B cell (primary cell): ENCODE measurements at regions not wholly inside any gene's neighbourhood (a gene's known extent, or its start where the extent isn't known, plus 50 kb on each side); places are given as distances from the start of the nearest gene placed in this dataset.

Source experiments
- ATAC-seq: fragments of 200-7000 bp; cut with Tn5 transposase; one replicate; pipeline ENCODE4 v1.10.0; 2021; ENCODE audit warnings: low read depth, mild to moderate bottlenecking, moderate number of reproducible peaks, moderate library complexity
- CTCF ChIA-PET: fragments of 350-600 bp; sonication (Branson Sonifier 250); formaldehyde crosslinking; loops from one replicate; lab custom pipeline; 2021; ENCODE audit warnings: antibody characterized with exemption, inconsistent platforms; lab: Charles Lee
- POLR2A ChIA-PET: fragments of 350-600 bp; sonication (Branson Sonifier 250); formaldehyde crosslinking; loops from one replicate; lab custom pipeline; 2021; ENCODE audit warnings: antibody characterized with exemption; lab: Charles Lee
- DNase-seq: peaks from one replicate; pipeline ENCODE4 v3.0.0; 2013
- H2AFZ ChIP-seq: 2 replicates; pipeline ENCODE4 v1.6.1; 2012; ENCODE audit warnings: mild to moderate bottlenecking, low read depth, low read length; ENCODE audit not compliant: insufficient read depth, poor library complexity, severe bottlenecking
- H3K27ac ChIP-seq, 2 donors: 1 replicate in 1 of 2; 2 replicates in 1 of 2; pipeline ENCODE4 v1.5.1; 2012 to 2013; ENCODE audit warnings: low read length in 2 of 2, mild to moderate bottlenecking in 2 of 2, moderate library complexity in 1 of 2
- H3K27me3 ChIP-seq, 4 experiments: fragments of 200-600 bp in 1 of 4; sonication (generic) in 1 of 4; replicated peaks in 1 of 4; 1 replicate in 2 of 4; 2 replicates in 2 of 4; pipeline versions ENCODE4 v1.6.1 to v1.7.0; 2013 to 2016; ENCODE audit warnings: low read length in 3 of 4, mild to moderate bottlenecking in 2 of 4, mixed read lengths in 1 of 4, moderate library complexity in 1 of 4; ENCODE audit not compliant: insufficient read depth in 4 of 4, control insufficient read depth in 3 of 4; ENCODE audit errors: control extremely low read depth in 1 of 4
- H3K36me3 ChIP-seq, 2 experiments: replicated peaks in 1 of 2; 1 replicate in 1 of 2; 2 replicates in 1 of 2; pipeline versions ENCODE4 v1.6.1 to v1.7.1; 2013; ENCODE audit warnings: low read length in 1 of 2; ENCODE audit not compliant: insufficient read depth in 2 of 2, control insufficient read depth in 1 of 2; ENCODE audit errors: control extremely low read depth in 1 of 2, extremely low read depth in 1 of 2
- H3K4me1 ChIP-seq, 2 donors: fragments of 200-600 bp in 1 of 2; sonication (generic) in 1 of 2; 1 replicate in 1 of 2; 2 replicates in 1 of 2; pipeline versions ENCODE4 v1.5.1 to v1.6.1; 2013 to 2017; ENCODE audit warnings: low read length in 2 of 2; ENCODE audit not compliant: control insufficient read depth in 2 of 2, insufficient read depth in 2 of 2
- H3K4me2 ChIP-seq: replicated peaks from 2 replicates; pipeline ENCODE3; 2012; ENCODE audit warnings: mild to moderate bottlenecking, low read depth, low read length; ENCODE audit not compliant: poor library complexity, severe bottlenecking
- H3K4me3 ChIP-seq, 5 experiments: fragments of 200-600 bp in 1 of 5; sonication (generic) in 1 of 5; 1 replicate in 3 of 5; 2 replicates in 2 of 5; pipeline versions ENCODE4 v1.5.1 to v1.7.0; 2011 to 2016; ENCODE audit warnings: low read length in 4 of 5, mild to moderate bottlenecking in 4 of 5, low read depth in 2 of 5, control low read depth in 1 of 5, moderate library complexity in 1 of 5; ENCODE audit not compliant: insufficient read depth in 1 of 5; ENCODE audit errors: control extremely low read depth in 1 of 5, extremely low read depth in 1 of 5
- H3K79me2 ChIP-seq: fragments of 200-600 bp; sonication (generic); one replicate; pipeline ENCODE4 v1.6.0; 2016; ENCODE audit warnings: low read length; ENCODE audit not compliant: control insufficient read depth, insufficient read depth
- H3K9ac ChIP-seq: fragments of 200-600 bp; sonication (generic); 2 replicates; pipeline ENCODE4 v1.6.1; 2017; ENCODE audit warnings: mild to moderate bottlenecking, low read length, moderate library complexity
- H3K9me3 ChIP-seq, 3 donors: one replicate each; pipeline versions ENCODE4 v1.6.1 to v1.7.1; 2013; ENCODE audit warnings: low read length in 2 of 3; ENCODE audit not compliant: control insufficient read depth in 2 of 3, insufficient read depth in 1 of 3; ENCODE audit errors: control extremely low read depth in 1 of 3
- H4K20me1 ChIP-seq: 2 replicates; pipeline ENCODE4 v1.6.0; 2012; ENCODE audit warnings: mild to moderate bottlenecking, low read length; ENCODE audit not compliant: insufficient read depth, control insufficient read depth, poor library complexity, severe bottlenecking
- H3K27ac Mint-ChIP-seq: one replicate; pipeline ENCODE4 v1.8.0; 2021; ENCODE audit warnings: mixed read lengths
- H3K27me3 Mint-ChIP-seq: one replicate; pipeline ENCODE4 v1.8.0; 2021; ENCODE audit warnings: mixed read lengths
- H3K4me1 Mint-ChIP-seq: one replicate; pipeline ENCODE4 v1.8.0; 2021; ENCODE audit warnings: mixed read lengths
- H3K4me3 Mint-ChIP-seq: one replicate; pipeline ENCODE4 v1.8.0; 2021; ENCODE audit warnings: mixed read lengths
- H3K9me3 Mint-ChIP-seq: one replicate; pipeline ENCODE4 v1.8.0; 2022; ENCODE audit warnings: mixed read lengths; ENCODE audit not compliant: insufficient read depth
- CTCF ChIP-seq: fragments of 200-600 bp; IDR thresholded peaks from one replicate; pipeline ENCODE4 v1.8.0; 2022; ENCODE audit warnings: antibody characterized with exemption, mild to moderate bottlenecking
- EZH2 ChIP-seq: IDR thresholded peaks from 2 replicates; pipeline ENCODE4 v1.6.1; 2012; ENCODE audit warnings: borderline replicate concordance, low read depth, mild to moderate bottlenecking, moderate library complexity, low read length; ENCODE audit not compliant: insufficient read depth, poor library complexity, severe bottlenecking
- WGBS: methylation state at CpG from one replicate; pipeline ENCODE4 v1.1.5; 2013; ENCODE audit warnings: missing lambda C conversion rate; ENCODE audit not compliant: insufficient coverage; 5-methylcytosine and 5-hydroxymethylcytosine counted together
- intact Hi-C: fragments of 100-400 bp; cut with micrococcal nuclease; formaldehyde crosslinking; loops from one replicate; pipeline ENCODE4 v1.10.0; 2022

GRCh38 chr20:18983796-18984195 is 170.2 kb downstream of the SCP2D1 start:
- Histone ChIP-seq H4K20me1 (no peaks in the 10 kb centered on the region), H3K4me1 (no peaks in the 10 kb centered on the region), H3K4me2 (no peak overlapping the region), H3K9me3 (no peaks in the 10 kb centered on the region), H3K79me2 (no peaks in the 10 kb centered on the region), H3K9ac (no peak overlapping the region), H3K27ac (no peak overlapping the region), H3K27me3 (no peaks in the 10 kb centered on the region), H3K36me3 (no peaks in the 10 kb centered on the region), H3K4me3 (no peak overlapping the region), H2AFZ (no peak overlapping the region)
- ATAC-seq, result no peak
- ChIA-PET CTCF (no interaction called here), POLR2A (no interaction called here)
- no peak overlapping the region for H3K4me3 Mint-ChIP-seq
- no peak overlapping the region for H3K27ac Mint-ChIP-seq
- TF ChIP-seq EZH2, result no peak
- no peak for TF ChIP-seq CTCF
- no peaks in the 10 kb centered on the region for H3K9me3 Mint-ChIP-seq
- no peaks in the 10 kb centered on the region for H3K4me1 Mint-ChIP-seq
- 90% methylated on average over 2 of the region's 5 CpGs for WGBS
- DNase-seq, result no peak
- H3K27me3 Mint-ChIP-seq, result no peaks in the 10 kb centered on the region
- intact Hi-C loops, result no loop called here

GRCh38 chr20:18984238-18985200 is 170.9 kb downstream of the SCP2D1 start:
- Mint-ChIP-seq H3K4me3 (no peak overlapping the region), H3K27me3 (no peaks in the 10 kb centered on the region), H3K4me1 (no peaks in the 10 kb centered on the region), H3K27ac (no peak overlapping the region), H3K9me3 (no peaks in the 10 kb centered on the region)
- no peak for ATAC-seq
- Histone ChIP-seq H2AFZ (no peak overlapping the region), H3K4me1 (no peaks in the 10 kb centered on the region), H4K20me1 (no peaks in the 10 kb centered on the region), H3K27ac (no peak overlapping the region), H3K27me3 (no peaks in the 10 kb centered on the region), H3K79me2 (no peaks in the 10 kb centered on the region), H3K9me3 (no peaks in the 10 kb centered on the region), H3K36me3 (no peaks in the 10 kb centered on the region), H3K4me3 (no peak overlapping the region), H3K4me2 (no peak overlapping the region), H3K9ac (no peak overlapping the region)
- WGBS, result 93% methylated on average over 13 of the region's 13 CpGs
- CTCF ChIA-PET, result no interaction called here
- POLR2A ChIA-PET, result no interaction called here
- intact Hi-C loops, result no loop called here
- no peak for DNase-seq
- TF ChIP-seq CTCF (no peak), EZH2 (no peak)
